Breast epithelium (tissue), 3 donors: ENCODE measurements at regions not wholly inside any gene's neighbourhood (a gene's known extent, or its start where the extent isn't known, plus 50 kb on each side); places are given as distances from the start of the nearest gene placed in this dataset.

ENCODE experiments used
- POLR2A ChIP-seq: fragments of 450-650 bp; IDR thresholded peaks from one replicate; pipeline ENCODE4 v1.6.1; 2016; ENCODE audit warnings: antibody characterized with exemption, mild to moderate bottlenecking, moderate library complexity
- TF ChIP-seq, protein P1 (sequence below), 3 donors: fragments of 450-650 bp; IDR thresholded peaks; one replicate each; pipeline ENCODE4 v1.5.1; 2016 to 2017; ENCODE audit warnings: antibody characterized with exemption in 3 of 3, mild to moderate bottlenecking in 3 of 3, moderate library complexity in 3 of 3

DNA sequence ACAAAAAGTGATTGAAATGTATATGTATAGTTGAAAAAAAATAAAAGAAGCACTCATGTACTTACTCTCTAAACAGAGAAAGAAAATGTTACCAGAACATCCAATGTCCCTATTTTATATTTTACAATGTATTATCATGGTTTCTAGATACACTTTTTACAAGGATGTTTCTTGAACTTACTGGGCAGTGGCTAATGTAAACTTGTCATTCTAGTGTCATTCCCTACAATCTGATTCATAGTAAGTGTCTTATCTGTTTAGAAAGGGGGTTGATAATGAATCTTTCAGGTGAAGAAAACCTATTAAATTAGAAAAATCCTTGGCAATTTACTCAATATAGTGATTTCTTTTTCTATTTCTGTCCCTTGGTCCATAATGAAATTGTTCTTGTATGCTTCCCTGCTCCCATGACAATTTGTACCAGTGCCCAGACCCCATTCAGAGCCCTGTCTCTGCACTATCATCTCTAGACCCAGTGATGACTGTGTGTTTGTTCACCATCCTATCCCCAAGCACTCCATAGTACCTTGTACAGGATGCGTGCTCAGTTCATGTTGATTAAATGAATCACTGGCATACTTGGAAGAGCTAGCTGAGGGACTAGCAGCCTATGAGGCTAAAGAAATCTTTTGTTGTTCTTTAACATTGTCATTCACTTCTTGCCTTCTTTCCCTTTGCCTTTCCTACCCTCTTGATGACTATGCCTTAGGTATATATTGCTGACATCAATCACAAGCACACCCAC is 101.2 kb downstream of the HMHB1 start:
- TF ChIP-seq POLR2A: no peak
- TF ChIP-seq, protein P1, sequence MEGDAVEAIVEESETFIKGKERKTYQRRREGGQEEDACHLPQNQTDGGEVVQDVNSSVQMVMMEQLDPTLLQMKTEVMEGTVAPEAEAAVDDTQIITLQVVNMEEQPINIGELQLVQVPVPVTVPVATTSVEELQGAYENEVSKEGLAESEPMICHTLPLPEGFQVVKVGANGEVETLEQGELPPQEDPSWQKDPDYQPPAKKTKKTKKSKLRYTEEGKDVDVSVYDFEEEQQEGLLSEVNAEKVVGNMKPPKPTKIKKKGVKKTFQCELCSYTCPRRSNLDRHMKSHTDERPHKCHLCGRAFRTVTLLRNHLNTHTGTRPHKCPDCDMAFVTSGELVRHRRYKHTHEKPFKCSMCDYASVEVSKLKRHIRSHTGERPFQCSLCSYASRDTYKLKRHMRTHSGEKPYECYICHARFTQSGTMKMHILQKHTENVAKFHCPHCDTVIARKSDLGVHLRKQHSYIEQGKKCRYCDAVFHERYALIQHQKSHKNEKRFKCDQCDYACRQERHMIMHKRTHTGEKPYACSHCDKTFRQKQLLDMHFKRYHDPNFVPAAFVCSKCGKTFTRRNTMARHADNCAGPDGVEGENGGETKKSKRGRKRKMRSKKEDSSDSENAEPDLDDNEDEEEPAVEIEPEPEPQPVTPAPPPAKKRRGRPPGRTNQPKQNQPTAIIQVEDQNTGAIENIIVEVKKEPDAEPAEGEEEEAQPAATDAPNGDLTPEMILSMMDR (IDR thresholded peaks at IDR 0.05): no peak
